ENCODE measurements at regions not wholly inside any gene's neighbourhood (a gene's known extent, or its start where the extent isn't known, plus 50 kb on each side); places are given as distances from the start of the nearest gene placed in this dataset.
"Not testable (repeated sequence)": the region's sequence is repeated elsewhere in the genome, so short reads cannot be mapped to it uniquely, and the experiment has no call there.

DNA sequence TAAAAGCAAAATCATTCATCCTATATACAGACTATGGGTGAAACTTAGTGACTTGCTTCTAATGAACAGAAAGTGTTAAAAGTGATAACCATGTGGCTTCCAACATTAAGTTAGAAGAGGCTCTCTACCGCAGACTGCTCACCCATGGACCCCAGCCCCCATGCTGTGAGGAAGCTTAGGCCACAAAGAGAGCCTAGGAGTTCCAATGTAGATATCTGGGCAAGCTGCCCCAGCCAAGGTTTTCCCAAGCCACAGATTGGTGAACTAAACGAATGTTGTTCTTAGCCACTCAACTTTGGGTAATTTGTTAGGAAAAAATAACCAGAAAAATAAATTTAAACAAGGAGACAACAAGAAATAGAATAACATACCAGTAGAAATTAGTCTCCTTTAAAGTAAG lies 70.1 kb downstream of the TBC1D28 start:
- not testable (repeated sequence) for H3K4me1 ChIP-seq (ENCODE audit: control insufficient read depth, low read length); H3K4me3 ChIP-seq (ENCODE audit: low read length); H3K27ac ChIP-seq (ENCODE audit: low read depth, low read length); H3K27me3 ChIP-seq (ENCODE audit: control insufficient read depth, low read length); H3K4me2 ChIP-seq (ENCODE audit: low read length); H3K79me2 ChIP-seq (ENCODE audit: control insufficient read depth, low read length); H4K20me1 ChIP-seq (ENCODE audit: control insufficient read depth, insufficient read depth, low read depth, low read length); H3K9me3 ChIP-seq (ENCODE audit: control insufficient read depth, insufficient read depth, low read length); H3K9me2 ChIP-seq (replicated peaks; ENCODE audit: control insufficient read depth, low read length); H3K36me3 ChIP-seq (ENCODE audit: control insufficient read depth, low read length); H3F3A ChIP-seq (ENCODE audit: control insufficient read depth, insufficient read depth)
